GM19463 (cell line): ENCODE measurements at regions not wholly inside any gene's neighbourhood (a gene's known extent, or its start where the extent isn't known, plus 50 kb on each side); places are given as distances from the start of the nearest gene placed in this dataset.
"Not testable (repeated sequence)": the region's sequence is repeated elsewhere in the genome, so short reads cannot be mapped to it uniquely, and the experiment has no call there.

Experiments
- ATAC-seq: cut with Tn5 transposase; IDR thresholded peaks from one replicate; pipeline ENCODE4 v1.9.1; 2021; ENCODE audit warnings: mild to moderate bottlenecking, moderate library complexity; ENCODE audit not compliant: unreplicated experiment

GRCh38 chr21:35511696-35512162 is 462.6 kb upstream of the RUNX1 start:
- no peak for ATAC-seq

- no peak for ATAC-seq
Observed at GRCh38 chr21:35510957-35511695, 462.0 kb upstream of the RUNX1 start.

GRCh38 chr21:35510294-35510693 is 461.2 kb upstream of the RUNX1 start:
- no peak for ATAC-seq

- ATAC-seq = no peak
Observed at GRCh38 chr21:35509001-35509704, 460.1 kb upstream of the RUNX1 start.

- no peak for ATAC-seq
Observed at GRCh38 chr21:35508139-35508888, 459.2 kb upstream of the RUNX1 start.

- ATAC-seq = no peak
Observed at GRCh38 chr21:35507181-35507759, 458.2 kb upstream of the RUNX1 start.

GRCh38 chr21:35506771-35507170 is 457.7 kb upstream of the RUNX1 start:
- ATAC-seq = no peak

GRCh38 chr21:35506352-35506751 is 457.2 kb upstream of the RUNX1 start:
- no peak for ATAC-seq

GRCh38 chr21:35504951-35505466 is 455.9 kb upstream of the RUNX1 start:
- no peak for ATAC-seq

- no peak for ATAC-seq
Observed at GRCh38 chr21:35504277-35504676, 455.2 kb upstream of the RUNX1 start.

- no peak for ATAC-seq
Observed at GRCh38 chr21:35503671-35504070, 454.6 kb upstream of the RUNX1 start.

GRCh38 chr21:35502821-35503220 is 453.7 kb upstream of the RUNX1 start:
- ATAC-seq = no peak

- not testable (repeated sequence) for ATAC-seq
Observed at GRCh38 chr21:35497522-35497921, 448.4 kb upstream of the RUNX1 start.

GRCh38 chr21:35491920-35492678 is 443.0 kb upstream of the RUNX1 start:
- no peak for ATAC-seq

GRCh38 chr21:35491114-35491513 is 442.0 kb upstream of the RUNX1 start:
- ATAC-seq = no peak

- no peak for ATAC-seq
Observed at GRCh38 chr21:35489389-35489980, 440.4 kb upstream of the RUNX1 start.

GRCh38 chr21:35488946-35489345 is 439.8 kb upstream of the RUNX1 start:
- ATAC-seq = no peak

- ATAC-seq = no peak
Observed at GRCh38 chr21:35485364-35485763, 436.3 kb upstream of the RUNX1 start.

- no peak for ATAC-seq
Observed at GRCh38 chr21:35484851-35485250, 435.7 kb upstream of the RUNX1 start.

- ATAC-seq = no peak
Observed at GRCh38 chr21:35484032-35484431, 434.9 kb upstream of the RUNX1 start.
